Ovary (tissue), 7 donors: ENCODE measurements at regions not wholly inside any gene's neighbourhood (a gene's known extent, or its start where the extent isn't known, plus 50 kb on each side); places are given as distances from the start of the nearest gene placed in this dataset.

ENCODE experiments used
- DNase-seq, 5 donors: peaks; one replicate each; pipeline ENCODE4 v3.0.0-alpha.2; 2019 to 2020
- H3K27ac ChIP-seq, 2 donors: fragments of 200-600 bp; one replicate each; pipeline versions ENCODE4 v1.5.1 to v1.8.0; 2019 to 2022
- H3K27me3 ChIP-seq: fragments of 200-600 bp; one replicate; pipeline ENCODE4 v1.8.0; 2022
- H3K36me3 ChIP-seq: fragments of 200-600 bp; sonication (generic); one replicate; pipeline ENCODE4 v1.5.1; 2019
- H3K4me1 ChIP-seq: one replicate; pipeline ENCODE4 v1.8.1; 2013; ENCODE audit warnings: mild to moderate bottlenecking, moderate library complexity; ENCODE audit not compliant: insufficient read depth
- H3K4me3 ChIP-seq: fragments of 200-600 bp; sonication (generic); one replicate; pipeline ENCODE4 v1.5.1; 2017
- H3K9me3 ChIP-seq, 2 donors: fragments of 200-600 bp in 1 of 2; sonication (generic) in 1 of 2; one replicate each; pipeline versions ENCODE4 v1.5.1 to v1.8.1; 2013 to 2019; ENCODE audit warnings: mild to moderate bottlenecking in 1 of 2, moderate library complexity in 1 of 2
- CTCF ChIP-seq, 3 donors: fragments of 450-650 bp in 2 of 3; fragments of 200-600 bp in 1 of 3; IDR thresholded peaks; one replicate each; pipeline versions ENCODE4 v1.5.1 to v1.8.0; 2016 to 2022; ENCODE audit warnings: antibody characterized with exemption in 3 of 3, mild to moderate bottlenecking in 1 of 3
- EP300 ChIP-seq: sonication (generic); formaldehyde crosslinking; IDR thresholded peaks from one replicate; pipeline ENCODE4 v1.6.1; 2017; ENCODE audit warnings: antibody characterized with exemption
- POLR2A ChIP-seq: fragments of 450-650 bp; IDR thresholded peaks from one replicate; pipeline ENCODE4 v1.6.1; 2017; ENCODE audit warnings: antibody characterized with exemption, mild to moderate bottlenecking, moderate library complexity
- WGBS, 3 donors: extraction: QIAGEN DNeasy Blood & Tissue Kit in 1 of 3; methylation state at CpG; one replicate each; pipeline versions ENCODE4 v1.1.5 to v1.1.7; 2013 to 2017; 5-methylcytosine and 5-hydroxymethylcytosine counted together
- intact Hi-C, 4 donors: fragments of 100-400 bp; cut with DNase I; formaldehyde crosslinking; loops; one replicate each; pipeline versions ENCODE4 v1.11.0 to v1.15.1; 2022 to 2023
- donor health status: DM: no; HTN: no; CAD: no; lungs with moderate emphysema.
- donor health status: DM: no; HTN: no; CAD: no.
- donor health status: Bipolar disorder and iron deficiency.
- donor health status: DM: no; HTN: no; CAD: no.
- donor health status: DM: yes; HTN: yes; CAD: no.

- intact Hi-C loops = no loop called here
- Histone ChIP-seq H3K4me1 (no peaks in the 10 kb centered on the region), H3K36me3 (no peaks in the 10 kb centered on the region), H3K27me3 (no peaks in the 10 kb centered on the region), H3K4me3 (no peak overlapping the region), H3K9me3 (no peaks in the 10 kb centered on the region), H3K27ac (no peak overlapping the region)
- TF ChIP-seq EP300 (no peak), POLR2A (no peak), CTCF (IDR thresholded peaks at IDR 0.05) (no peak)
- 91 to 96% (median 94%) methylated on average over 4 of the region's 4 CpGs for WGBS, 3 donors
- DNase-seq = no peak
These were observed 731.2 kb upstream of the IGFBP3 start for GRCh38 chr7:46652317-46652716.

- Histone ChIP-seq H3K9me3 (no peaks in the 10 kb centered on the region), H3K4me1 (no peaks in the 10 kb centered on the region), H3K27ac (no peak overlapping the region), H3K4me3 (no peak overlapping the region), H3K27me3 (no peaks in the 10 kb centered on the region), H3K36me3 (no peaks in the 10 kb centered on the region)
- WGBS, 3 donors = 83 to 88% (median 85%) methylated on average over 8 of the region's 8 CpGs
- TF ChIP-seq POLR2A (no peak), EP300 (no peak), CTCF (IDR thresholded peaks at IDR 0.05) (no peak)
- no peak for DNase-seq
- intact Hi-C loops = no loop called here
These were observed 730.6 kb upstream of the IGFBP3 start for GRCh38 chr7:46651561-46652088.

DNA sequence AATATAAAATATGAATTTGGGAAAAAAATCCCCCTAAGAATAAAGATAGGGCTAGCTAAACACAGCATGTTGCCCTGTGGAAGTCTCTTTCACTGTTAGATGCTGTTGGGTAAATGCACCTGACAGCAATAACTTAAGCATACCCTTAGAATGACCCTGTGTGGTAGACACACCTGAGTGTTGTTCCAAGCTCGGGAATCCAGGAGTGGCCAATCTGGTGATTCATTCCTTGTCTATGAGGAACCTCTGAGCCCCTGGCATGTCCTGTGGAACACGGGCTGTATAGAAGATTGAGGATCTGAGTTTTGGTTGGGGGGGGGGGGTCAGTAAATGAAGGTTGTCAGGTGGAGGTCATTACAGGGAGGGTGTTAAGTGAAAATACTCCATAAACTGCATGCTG, 730.0 kb upstream of the IGFBP3 start:
- H3K27ac ChIP-seq = no peak overlapping the region
- intact Hi-C loops = no loop called here
- 83 to 87% (median 84%) methylated on average over 2 of the region's 2 CpGs for WGBS, 3 donors
- no peaks in the 10 kb centered on the region for H3K9me3 ChIP-seq
- no peaks in the 10 kb centered on the region for H3K4me1 ChIP-seq
- H3K4me3 ChIP-seq = no peak overlapping the region
- H3K27me3 ChIP-seq = no peaks in the 10 kb centered on the region
- no peak for DNase-seq
- no peaks in the 10 kb centered on the region for H3K36me3 ChIP-seq
- TF ChIP-seq POLR2A (no peak), EP300 (no peak), CTCF (IDR thresholded peaks at IDR 0.05) (no peak)

DNA sequence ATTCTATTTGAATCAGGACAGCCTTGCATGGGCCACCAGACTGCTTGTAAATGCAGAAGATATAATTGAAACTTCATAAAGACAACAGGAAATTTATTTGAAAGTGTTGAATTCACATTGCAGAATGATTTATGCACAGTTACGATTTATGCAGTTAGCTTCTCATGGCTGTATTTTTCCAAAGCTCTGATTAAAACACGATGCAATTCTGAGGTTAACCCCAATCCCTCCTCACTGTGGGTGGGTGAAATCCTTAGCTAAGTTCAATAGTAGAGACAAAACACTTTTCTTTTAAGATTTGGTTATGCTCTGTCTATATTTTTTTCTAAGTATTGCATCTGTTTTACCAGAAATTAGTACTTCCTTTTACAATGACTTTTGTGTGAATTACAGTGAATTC, 728.8 kb upstream of the IGFBP3 start:
- DNase-seq = no peak
- H3K27ac ChIP-seq = no peak overlapping the region
- intact Hi-C loops = no loop called here
- H3K4me3 ChIP-seq = no peak overlapping the region
- H3K9me3 ChIP-seq = no peaks in the 10 kb centered on the region
- no peaks in the 10 kb centered on the region for H3K27me3 ChIP-seq
- no peak for TF ChIP-seq POLR2A
- no peak for TF ChIP-seq CTCF (IDR thresholded peaks at IDR 0.05)
- no peak for TF ChIP-seq EP300
- WGBS, 3 donors = 22 to 26% (median 25%) methylated on average over 2 of the region's 2 CpGs
- no peaks in the 10 kb centered on the region for H3K4me1 ChIP-seq
- no peaks in the 10 kb centered on the region for H3K36me3 ChIP-seq
